ENCODE measurements at regions not wholly inside any gene's neighbourhood (a gene's known extent, or its start where the extent isn't known, plus 50 kb on each side); places are given as distances from the start of the nearest gene placed in this dataset.

- no peak overlapping the region for H3K4me3 ChIP-seq (ENCODE audit: low read depth, low read length)
- no peaks in the 10 kb centered on the region for H3K36me3 ChIP-seq (ENCODE audit: control insufficient read depth, insufficient read depth, low read length)
- CTCF ChIA-PET = interaction anchor here (0.8 kb wide), 1 partner anchor 10 kb away, joined by 3 read pairs; no protein-coding TSS in a partner anchor
- no peak for TF ChIP-seq CTCF (IDR thresholded peaks at IDR 0.05; ENCODE audit: insufficient read depth, low read depth, low read length)
- no peak for DNase-seq (ENCODE audit: low read depth)
- no peaks in the 10 kb centered on the region for H3K27me3 ChIP-seq (ENCODE audit: control insufficient read depth, insufficient read depth, low read length)
- POLR2A ChIA-PET = no interaction called here
Measured at GRCh38 chr10:4481192-4481591, 344.8 kb upstream of the AKR1E2 start.

- TF ChIP-seq CTCF (IDR thresholded peaks at IDR 0.05; ENCODE audit: insufficient read depth, low read depth, low read length) = no peak
- CTCF ChIA-PET = interaction anchor here (0.6 kb wide), 1 partner anchor 588 kb away, joined by 3 read pairs; no protein-coding TSS in a partner anchor
- no peak for DNase-seq (ENCODE audit: low read depth)
- POLR2A ChIA-PET = no interaction called here
- H3K27me3 ChIP-seq (ENCODE audit: control insufficient read depth, insufficient read depth, low read length) = no peaks in the 10 kb centered on the region
- H3K4me3 ChIP-seq (ENCODE audit: low read depth, low read length) = no peak overlapping the region
- no peaks in the 10 kb centered on the region for H3K36me3 ChIP-seq (ENCODE audit: control insufficient read depth, insufficient read depth, low read length)
Measured at GRCh38 chr10:4479342-4479741, 346.7 kb upstream of the AKR1E2 start.

GRCh38 chr10:4477664-4478063 lies 348.3 kb upstream of the AKR1E2 start:
- no peak for TF ChIP-seq CTCF (IDR thresholded peaks at IDR 0.05; ENCODE audit: insufficient read depth, low read depth, low read length)
- Histone ChIP-seq H3K27me3 (ENCODE audit: control insufficient read depth, insufficient read depth, low read length) (no peaks in the 10 kb centered on the region), H3K36me3 (ENCODE audit: control insufficient read depth, insufficient read depth, low read length) (no peaks in the 10 kb centered on the region), H3K4me3 (ENCODE audit: low read depth, low read length) (no peak overlapping the region)
- no peak for DNase-seq (ENCODE audit: low read depth)
- POLR2A ChIA-PET = no interaction called here
- CTCF ChIA-PET = no interaction called here

DNA sequence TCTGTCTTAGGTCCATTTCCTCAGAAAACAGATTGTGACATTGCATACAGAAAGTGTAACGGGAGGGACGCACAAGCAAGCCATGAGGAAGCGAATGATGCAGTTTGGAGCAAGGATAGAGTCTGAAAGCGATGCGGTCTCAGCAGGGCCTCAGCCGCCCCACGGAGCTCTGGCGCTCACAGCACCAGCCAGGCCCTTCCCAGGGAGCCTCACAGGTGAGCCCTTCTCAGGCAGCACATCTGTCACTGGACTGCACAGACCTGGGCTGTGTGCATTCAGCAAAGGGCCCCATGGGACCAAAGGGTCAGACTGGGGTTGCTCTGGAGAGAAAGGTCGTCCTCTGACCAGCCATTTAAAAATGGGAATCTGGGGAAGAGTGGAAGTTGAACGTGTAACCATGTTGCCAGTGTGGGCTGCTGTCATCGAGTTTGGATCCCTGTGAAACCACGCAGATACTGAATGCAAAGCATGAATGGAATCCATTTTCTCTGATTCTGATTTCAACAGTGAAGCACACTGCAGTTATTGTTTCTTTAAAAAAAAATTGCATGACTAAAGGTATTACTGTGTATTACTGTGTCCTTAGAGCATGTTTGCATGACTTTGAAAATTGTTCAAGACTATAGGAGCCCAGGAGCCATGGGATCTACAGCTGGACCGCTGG lies 350.0 kb upstream of the AKR1E2 start:
- H3K4me3 ChIP-seq (ENCODE audit: low read depth, low read length) = no peak overlapping the region
- TF ChIP-seq CTCF (IDR thresholded peaks at IDR 0.05; ENCODE audit: insufficient read depth, low read depth, low read length) = no peak
- POLR2A ChIA-PET = no interaction called here
- H3K36me3 ChIP-seq (ENCODE audit: control insufficient read depth, insufficient read depth, low read length) = no peaks in the 10 kb centered on the region
- CTCF ChIA-PET = no interaction called here
- H3K27me3 ChIP-seq (ENCODE audit: control insufficient read depth, insufficient read depth, low read length) = no peaks in the 10 kb centered on the region
- no peak for DNase-seq (ENCODE audit: low read depth)

- ChIA-PET CTCF (interaction anchor here (1.2 kb wide), 1 partner anchor 11 kb away, joined by 5 read pairs; no protein-coding TSS in a partner anchor), POLR2A (no interaction called here)
- no peaks in the 10 kb centered on the region for H3K36me3 ChIP-seq (ENCODE audit: control insufficient read depth, insufficient read depth, low read length)
- no peak for TF ChIP-seq CTCF (IDR thresholded peaks at IDR 0.05; ENCODE audit: insufficient read depth, low read depth, low read length)
- no peak for DNase-seq (ENCODE audit: low read depth)
- H3K27me3 ChIP-seq (ENCODE audit: control insufficient read depth, insufficient read depth, low read length) = no peaks in the 10 kb centered on the region
- H3K4me3 ChIP-seq (ENCODE audit: low read depth, low read length) = no peak overlapping the region
Measured at GRCh38 chr10:4474829-4475228, 351.2 kb upstream of the AKR1E2 start.
